GM18907 (cell line): ENCODE measurements at regions not wholly inside any gene's neighbourhood (a gene's known extent, or its start where the extent isn't known, plus 50 kb on each side); places are given as distances from the start of the nearest gene placed in this dataset.

ENCODE experiments used
- ATAC-seq: cut with Tn5 transposase; IDR thresholded peaks from one replicate; pipeline ENCODE4 v1.9.1; 2021; ENCODE audit warnings: mild to moderate bottlenecking, moderate library complexity; ENCODE audit not compliant: unreplicated experiment

DNA sequence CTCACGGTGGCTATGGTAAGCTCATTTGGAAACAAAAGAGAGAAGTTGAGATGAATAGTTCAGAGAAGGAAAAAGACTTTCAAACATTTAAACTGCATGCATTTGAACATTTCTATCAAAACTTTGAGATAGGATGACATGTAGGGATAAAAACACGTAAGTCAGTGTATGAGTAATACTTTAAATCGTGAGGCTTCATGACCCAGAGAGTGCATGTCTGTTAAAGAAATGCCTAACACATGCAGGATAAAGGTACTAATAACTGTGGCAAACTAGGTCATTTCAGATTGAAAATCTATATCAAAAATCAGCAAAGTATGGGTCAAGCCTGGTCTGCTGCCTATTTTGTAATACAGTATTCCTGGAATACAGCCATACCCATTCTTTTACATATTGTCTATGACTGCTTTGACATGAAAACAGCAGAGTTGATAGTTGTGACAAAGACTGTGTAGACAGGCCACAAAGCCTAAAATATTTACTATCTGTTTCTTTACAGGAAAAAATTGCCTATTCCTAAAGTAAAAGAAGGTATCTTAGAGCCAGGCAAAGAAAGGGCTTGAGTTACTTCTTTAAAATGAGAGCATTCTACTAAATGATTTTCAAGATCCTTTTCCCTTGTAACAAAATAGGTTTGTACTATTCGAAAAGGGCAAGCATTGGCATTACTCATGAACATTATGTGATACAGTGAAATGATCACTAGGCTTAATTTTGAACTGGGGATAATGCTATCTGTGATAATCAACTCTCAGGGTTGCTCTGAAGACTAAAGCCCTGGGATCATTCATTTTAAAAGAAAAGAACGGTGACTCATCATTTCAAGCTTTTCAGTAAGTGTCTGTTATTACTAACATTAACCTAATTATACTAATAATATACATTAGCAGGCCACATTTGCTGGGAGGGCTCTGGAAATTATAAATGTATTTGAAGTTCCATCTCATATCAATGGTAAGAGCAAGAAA, 185.9 kb downstream of the CRPPA start:
- ATAC-seq, result no peak

- no peak for ATAC-seq
These were observed 186.7 kb downstream of the CRPPA start for GRCh38 chr7:16234493-16235146.

DNA sequence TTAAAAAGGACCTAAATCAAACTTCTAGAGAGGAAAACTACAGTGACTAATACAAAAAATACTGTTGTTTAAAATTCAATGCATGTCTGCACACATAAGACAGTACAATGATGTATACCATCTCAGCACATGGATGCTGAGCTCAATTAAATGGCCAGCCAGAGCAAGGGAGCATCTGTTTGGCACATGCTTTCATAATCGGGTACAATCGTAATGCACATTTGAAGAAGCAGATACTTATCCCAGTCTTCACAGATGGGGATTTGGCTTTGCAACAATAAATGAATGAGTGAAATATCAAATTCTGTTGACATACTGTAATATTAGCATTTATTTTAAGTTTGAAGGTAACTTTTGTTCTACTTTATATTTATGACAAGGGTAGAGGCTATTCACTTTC, 187.8 kb downstream of the CRPPA start:
- no peak for ATAC-seq

DNA sequence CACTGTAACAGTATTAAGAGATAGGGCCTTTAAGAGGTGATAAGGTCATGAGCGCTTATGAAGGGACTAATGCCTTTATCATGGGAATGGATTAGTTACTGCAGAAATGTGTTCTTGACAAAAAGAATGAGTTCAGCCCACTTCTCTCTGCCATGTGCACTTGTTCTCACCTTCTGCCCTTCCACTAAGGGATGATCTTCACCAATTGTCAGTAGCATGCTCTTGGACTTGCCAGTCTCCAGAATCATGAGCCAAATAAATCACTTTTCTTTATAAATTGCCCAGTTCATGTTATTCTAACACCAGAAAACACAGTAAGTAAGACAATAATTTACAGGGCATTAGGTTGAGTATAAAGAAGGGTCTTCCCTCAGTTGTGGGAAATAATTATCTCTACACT, 189.1 kb downstream of the CRPPA start:
- no peak for ATAC-seq

DNA sequence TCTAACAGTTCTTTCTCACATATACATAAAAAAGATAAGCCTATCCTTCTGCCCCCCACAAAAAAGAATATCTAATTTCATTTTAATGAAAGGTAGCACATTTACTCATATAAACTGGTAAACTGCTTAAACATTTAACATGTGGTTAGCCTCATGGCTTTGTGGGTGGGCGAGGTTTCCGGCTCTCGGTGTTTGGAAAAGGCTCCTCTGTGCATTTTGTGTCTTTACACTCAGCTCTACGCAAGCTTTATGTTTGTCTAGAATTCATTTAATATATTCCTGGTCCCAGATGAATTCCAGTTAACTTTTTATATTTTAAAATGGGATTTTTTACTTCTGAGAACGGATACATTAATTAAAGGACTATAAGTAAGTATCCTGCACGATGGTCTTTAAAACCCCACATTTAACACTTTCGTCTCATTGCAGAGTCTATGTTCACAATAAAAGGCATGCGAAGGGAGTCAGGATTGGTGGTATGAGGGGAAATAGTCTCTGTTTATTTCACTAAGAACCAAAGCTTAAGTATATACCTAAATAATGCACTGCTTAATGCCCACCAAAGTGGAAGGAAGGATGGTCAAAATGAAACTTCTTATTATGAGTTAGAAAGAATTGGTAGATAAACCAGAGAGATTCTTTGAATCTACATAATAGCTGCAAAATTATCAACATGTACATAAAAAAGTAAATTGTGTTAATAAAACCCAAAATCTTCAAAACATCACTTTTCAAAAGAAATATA, 197.2 kb downstream of the CRPPA start:
- ATAC-seq, result no peak

DNA sequence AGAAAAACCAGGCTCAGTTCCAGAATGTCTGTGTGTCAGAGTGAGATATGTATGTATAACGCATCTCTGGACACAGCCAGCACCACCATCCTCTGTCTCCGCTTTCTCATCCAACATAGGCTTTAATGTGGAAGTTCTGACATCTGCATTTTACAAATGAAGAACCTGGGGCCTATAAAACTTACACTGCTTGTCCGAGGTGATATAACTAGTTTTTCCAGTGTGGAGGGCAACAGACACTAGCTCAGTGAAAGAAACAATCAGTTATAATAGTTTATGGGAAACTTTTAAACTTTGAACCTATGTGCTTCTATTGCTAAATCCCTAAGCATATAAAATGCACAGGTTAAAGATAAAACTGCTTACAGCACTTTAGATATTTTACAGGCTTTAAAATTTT, 208.7 kb downstream of the CRPPA start:
- no peak for ATAC-seq

DNA sequence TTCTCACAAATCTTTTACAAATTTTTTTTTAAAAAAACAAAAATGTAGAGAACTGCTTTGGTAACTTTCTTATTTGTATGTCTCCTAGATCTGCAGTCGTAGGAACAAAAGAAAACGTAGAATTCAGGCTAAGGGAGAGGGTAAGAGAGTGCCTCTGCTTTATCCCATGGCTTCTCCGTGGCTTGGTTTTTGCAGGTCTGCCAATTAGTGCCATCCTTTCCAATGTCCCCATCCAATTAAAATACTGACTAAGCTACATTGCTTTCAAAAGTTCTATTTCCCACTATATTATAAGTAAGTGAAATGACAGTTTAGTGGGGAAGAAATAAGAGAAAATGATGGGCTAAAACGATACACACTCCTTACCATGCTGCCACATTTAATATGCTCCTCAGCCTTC, 209.3 kb downstream of the CRPPA start:
- no peak for ATAC-seq

DNA sequence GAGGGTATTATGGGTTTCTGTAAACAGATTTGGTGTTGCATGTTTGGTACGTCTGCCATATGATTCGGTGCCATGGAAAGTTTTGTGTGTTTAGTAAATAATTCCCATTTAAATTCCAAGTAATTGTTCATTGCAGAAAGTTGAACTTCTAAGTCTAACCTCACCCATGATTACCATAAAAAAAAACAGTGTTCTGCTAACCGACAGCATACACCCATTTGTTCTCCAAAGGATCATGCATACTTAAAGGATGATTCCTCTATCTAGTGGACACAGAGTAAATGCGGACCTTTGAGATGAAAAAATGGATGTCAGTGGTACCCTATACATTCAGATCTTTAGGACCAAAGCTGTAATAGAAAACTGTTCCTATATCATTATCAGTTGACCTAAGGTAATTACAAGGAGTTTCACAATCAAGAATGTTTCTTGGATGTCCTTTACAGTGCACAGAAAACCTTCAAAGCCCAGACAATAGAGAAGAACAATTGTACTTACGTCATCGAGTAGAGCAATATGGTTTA, 209.9 kb downstream of the CRPPA start:
- ATAC-seq, result no peak

DNA sequence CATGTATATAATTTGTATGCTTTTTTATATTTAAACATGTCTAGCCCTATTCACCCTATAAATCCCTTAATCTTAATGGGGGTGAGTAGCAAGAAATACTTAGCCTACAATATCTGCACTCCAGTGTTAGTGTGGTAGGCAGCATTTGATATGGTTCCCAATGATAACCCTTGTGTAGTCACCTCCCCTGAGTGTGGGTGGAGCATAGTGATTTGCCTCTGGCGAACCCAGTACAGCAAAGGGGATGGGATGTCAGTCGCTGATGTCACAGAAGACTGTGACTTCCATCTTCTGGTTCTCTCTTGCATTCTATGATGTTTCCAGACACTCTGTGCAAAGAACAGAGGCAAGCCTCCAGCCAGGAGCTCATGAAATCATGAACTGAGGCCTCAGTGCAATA, 211.2 kb downstream of the CRPPA start:
- ATAC-seq, result no peak

- ATAC-seq, result no peak
These were observed 214.0 kb downstream of the CRPPA start for GRCh38 chr7:16207321-16207720.

DNA sequence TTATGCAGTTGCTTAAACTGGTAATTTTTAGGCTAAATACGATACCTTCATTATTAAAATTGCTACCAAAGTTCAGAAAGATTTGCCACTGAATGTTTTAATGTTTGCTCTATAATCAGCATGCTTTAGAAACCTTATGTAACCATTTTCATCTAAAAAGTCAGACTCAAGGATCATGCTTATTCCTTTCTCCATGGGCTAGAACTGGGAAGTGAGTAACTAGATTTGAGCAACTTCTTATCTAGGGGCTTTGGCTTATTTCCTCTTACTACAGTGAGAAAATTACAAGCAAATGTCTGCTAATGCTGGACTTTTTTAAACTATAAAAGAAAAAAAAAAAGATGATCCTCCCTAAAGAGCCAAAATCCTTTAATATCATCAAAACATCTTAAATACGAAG, 215.9 kb downstream of the CRPPA start:
- ATAC-seq, result no peak

DNA sequence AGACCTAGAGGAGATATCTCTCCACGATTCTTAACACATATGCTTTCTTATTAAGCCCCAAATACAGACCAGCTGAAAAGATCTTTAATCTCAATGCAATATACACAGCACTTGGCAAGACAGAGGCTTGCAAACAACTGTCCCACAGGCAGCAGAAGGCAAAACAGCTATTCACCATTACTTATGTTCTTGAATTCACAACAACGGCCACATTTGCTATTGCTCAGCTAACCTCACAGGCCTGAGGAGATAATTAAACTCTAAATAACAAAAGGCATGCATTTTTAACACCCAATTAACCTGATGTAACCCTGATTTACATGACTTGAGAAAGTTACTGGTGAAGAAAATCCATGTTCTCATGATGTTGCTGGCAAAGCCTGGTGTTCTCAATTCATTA, 216.4 kb downstream of the CRPPA start:
- ATAC-seq, result no peak

GRCh38 chr7:16203065-16203464, 218.3 kb downstream of the CRPPA start:
- ATAC-seq, result no peak

- ATAC-seq, result no peak
These were observed 219.0 kb downstream of the CRPPA start for GRCh38 chr7:16202303-16202702.

- ATAC-seq, result no peak
These were observed 220.7 kb downstream of the CRPPA start for GRCh38 chr7:16200591-16200990.

DNA sequence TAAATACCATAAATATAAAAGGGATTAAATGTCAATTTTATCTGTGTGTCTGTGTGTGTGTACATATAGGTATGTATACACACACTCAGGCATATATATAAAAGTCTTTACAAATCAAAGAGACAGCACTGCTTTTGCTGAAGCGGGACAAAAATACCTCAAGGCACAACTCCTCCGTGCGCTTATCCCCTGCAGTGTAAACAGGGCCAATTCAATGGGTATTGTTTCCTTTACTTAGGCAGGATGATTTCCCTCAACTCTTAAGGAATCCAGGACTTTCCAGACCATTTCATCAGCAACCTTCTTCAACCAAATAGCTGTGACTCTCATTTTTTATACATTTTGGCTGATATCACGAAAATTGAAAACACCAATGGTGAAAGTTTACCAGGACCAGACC, 227.7 kb downstream of the CRPPA start:
- no peak for ATAC-seq

DNA sequence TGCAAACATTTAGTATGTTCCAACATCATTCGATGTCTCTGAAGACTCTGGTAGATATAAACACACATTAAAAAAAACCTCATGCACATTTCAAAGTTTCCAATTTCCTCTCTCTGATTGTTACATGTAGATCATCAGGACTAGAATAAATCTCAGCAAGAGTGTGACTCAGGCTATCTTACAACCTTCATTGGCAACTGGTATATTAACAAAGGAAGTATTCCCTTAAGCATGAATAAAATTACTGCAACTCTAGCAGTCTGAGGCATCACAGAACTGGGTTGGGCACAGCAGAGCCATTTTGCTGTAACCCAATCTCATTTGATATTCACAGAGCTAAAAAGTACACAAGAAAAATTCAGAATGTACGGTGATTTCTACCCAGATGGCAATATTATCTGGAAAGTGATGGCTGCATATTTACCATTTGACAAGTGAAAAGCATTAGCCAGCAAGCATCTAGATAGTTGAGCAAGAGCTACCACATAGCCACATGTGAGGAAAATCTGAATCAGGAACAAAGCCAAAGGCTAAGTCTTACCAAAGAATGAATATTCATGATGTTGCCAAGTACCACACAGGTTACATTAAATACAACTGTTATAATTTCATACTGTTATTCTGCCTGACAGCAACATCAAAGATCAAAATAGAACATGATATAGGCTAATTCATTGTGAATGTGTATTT, 232.2 kb downstream of the CRPPA start:
- no peak for ATAC-seq

DNA sequence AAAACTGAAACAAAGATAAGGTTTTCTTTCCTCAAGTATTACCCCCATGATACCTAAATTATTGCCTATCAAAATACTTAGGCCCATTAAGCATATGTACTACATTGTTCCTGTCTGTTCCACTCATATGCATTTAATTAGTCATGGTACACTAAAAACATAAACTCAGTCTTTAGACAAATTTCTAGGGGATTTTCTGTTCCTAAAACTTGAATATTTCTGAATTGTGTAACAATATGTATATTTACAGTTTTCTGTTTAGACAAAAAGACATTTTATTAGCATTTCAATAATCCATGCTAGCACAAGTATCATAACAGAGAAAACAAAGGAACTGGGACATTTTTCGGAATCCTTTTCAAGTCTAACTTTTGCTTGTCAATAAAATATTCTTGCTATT, 234.2 kb downstream of the CRPPA start:
- no peak for ATAC-seq

DNA sequence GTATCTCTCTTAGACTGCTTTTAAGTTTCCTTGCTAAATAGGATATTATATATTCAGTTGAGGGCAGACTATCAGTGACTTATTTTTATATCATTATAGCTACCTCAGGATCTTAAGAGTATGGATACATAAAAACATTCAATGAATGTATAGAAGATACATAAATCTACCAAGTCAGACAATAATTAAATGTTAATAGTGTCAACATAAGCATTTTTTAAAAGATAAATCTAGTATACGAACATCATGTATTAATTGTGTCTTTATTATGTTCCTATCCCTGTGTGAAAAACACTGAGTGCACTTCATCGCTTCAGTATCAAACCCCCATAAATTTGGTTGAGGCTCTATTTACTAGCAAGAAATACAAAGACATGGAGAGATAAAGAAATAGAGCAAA, 242.8 kb downstream of the CRPPA start:
- no peak for ATAC-seq

- no peak for ATAC-seq
These were observed 243.2 kb downstream of the CRPPA start for GRCh38 chr7:16178092-16178491.

- no peak for ATAC-seq
These were observed 247.1 kb downstream of the CRPPA start for GRCh38 chr7:16174253-16174652.
